Uterus (tissue), 3 donors: ENCODE measurements at regions not wholly inside any gene's neighbourhood (a gene's known extent, or its start where the extent isn't known, plus 50 kb on each side); places are given as distances from the start of the nearest gene placed in this dataset.

Source experiments
- DNase-seq, 2 donors: peaks; one replicate each; pipeline ENCODE4 v3.0.0-alpha.2; 2019 to 2020
- H3K27ac ChIP-seq, 2 donors: fragments of 200-600 bp; sonication (generic); 1 replicate in 1 of 2; 2 replicates in 1 of 2; pipeline ENCODE4 v1.5.1; 2016 to 2018
- H3K27me3 ChIP-seq, 2 donors: fragments of 200-600 bp; sonication (generic); one replicate each; pipeline ENCODE4 v1.5.1; 2018 to 2019; ENCODE audit warnings: control low read depth in 1 of 2
- H3K36me3 ChIP-seq, 2 donors: fragments of 200-600 bp; sonication (generic); one replicate each; pipeline ENCODE4 v1.5.1; 2019; ENCODE audit warnings: control low read depth in 1 of 2
- H3K4me1 ChIP-seq, 2 donors: fragments of 200-600 bp; sonication (generic); one replicate each; pipeline ENCODE4 v1.5.1; 2018 to 2019; ENCODE audit warnings: control low read depth in 1 of 2
- H3K4me3 ChIP-seq, 2 donors: fragments of 200-600 bp; sonication (generic); 1 replicate in 1 of 2; 2 replicates in 1 of 2; pipeline ENCODE4 v1.5.1; 2018 to 2019; ENCODE audit warnings: mild to moderate bottlenecking in 1 of 2
- H3K9me3 ChIP-seq, 2 donors: fragments of 200-600 bp; sonication (generic); one replicate each; pipeline ENCODE4 v1.5.1; 2019; ENCODE audit warnings: control low read depth in 1 of 2
- POLR2A ChIP-seq, 2 donors: fragments of 450-650 bp; IDR thresholded peaks; one replicate each; pipeline ENCODE4 v1.6.1; 2016; ENCODE audit warnings: antibody characterized with exemption in 2 of 2, mild to moderate bottlenecking in 1 of 2, moderate library complexity in 1 of 2
- intact Hi-C: fragments of 100-400 bp; cut with DNase I; formaldehyde crosslinking; loops from one replicate; pipeline ENCODE4 v1.15.1; 2023; ENCODE audit warnings: low total_unique reads
- TF ChIP-seq, protein P1 (sequence below), 4 experiments: fragments of 200-600 bp in 2 of 4; fragments of 450-650 bp in 2 of 4; sonication (generic) in 2 of 4; IDR thresholded peaks; one replicate each; pipeline ENCODE4 v1.5.1; 2016 to 2019; ENCODE audit warnings: antibody characterized with exemption in 4 of 4, mild to moderate bottlenecking in 2 of 4, moderate library complexity in 1 of 4
- donor health status: DM: yes; HTN: yes; CAD: no.

DNA sequence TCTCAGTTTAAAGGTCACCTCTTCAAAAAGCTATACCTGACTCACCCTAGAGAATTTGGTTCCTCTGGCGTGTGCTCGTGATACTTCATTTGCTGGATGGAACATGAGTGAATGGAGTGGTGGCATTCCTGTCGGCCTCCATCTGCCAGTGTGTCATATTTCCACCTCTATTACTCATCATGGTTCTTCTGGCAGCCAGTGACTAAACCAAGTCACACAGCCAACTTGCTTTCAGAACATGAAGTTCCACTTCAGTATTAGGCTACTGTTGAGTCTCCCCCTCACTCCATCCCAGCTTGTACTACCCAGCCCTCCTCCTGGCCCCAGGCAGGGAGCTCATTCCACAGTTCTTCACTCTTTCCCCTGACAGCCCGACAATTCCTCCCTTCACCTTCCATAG, 169.8 kb downstream of the MREG start:
- no peaks in the 10 kb centered on the region for H3K9me3 ChIP-seq
- DNase-seq, result no peak
- H3K4me1 ChIP-seq, result no peaks in the 10 kb centered on the region
- no peaks in the 10 kb centered on the region for H3K36me3 ChIP-seq
- H3K27me3 ChIP-seq, result no peaks in the 10 kb centered on the region
- H3K4me3 ChIP-seq, result no peak overlapping the region
- TF ChIP-seq, protein P1, sequence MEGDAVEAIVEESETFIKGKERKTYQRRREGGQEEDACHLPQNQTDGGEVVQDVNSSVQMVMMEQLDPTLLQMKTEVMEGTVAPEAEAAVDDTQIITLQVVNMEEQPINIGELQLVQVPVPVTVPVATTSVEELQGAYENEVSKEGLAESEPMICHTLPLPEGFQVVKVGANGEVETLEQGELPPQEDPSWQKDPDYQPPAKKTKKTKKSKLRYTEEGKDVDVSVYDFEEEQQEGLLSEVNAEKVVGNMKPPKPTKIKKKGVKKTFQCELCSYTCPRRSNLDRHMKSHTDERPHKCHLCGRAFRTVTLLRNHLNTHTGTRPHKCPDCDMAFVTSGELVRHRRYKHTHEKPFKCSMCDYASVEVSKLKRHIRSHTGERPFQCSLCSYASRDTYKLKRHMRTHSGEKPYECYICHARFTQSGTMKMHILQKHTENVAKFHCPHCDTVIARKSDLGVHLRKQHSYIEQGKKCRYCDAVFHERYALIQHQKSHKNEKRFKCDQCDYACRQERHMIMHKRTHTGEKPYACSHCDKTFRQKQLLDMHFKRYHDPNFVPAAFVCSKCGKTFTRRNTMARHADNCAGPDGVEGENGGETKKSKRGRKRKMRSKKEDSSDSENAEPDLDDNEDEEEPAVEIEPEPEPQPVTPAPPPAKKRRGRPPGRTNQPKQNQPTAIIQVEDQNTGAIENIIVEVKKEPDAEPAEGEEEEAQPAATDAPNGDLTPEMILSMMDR (IDR thresholded peaks at IDR 0.05), result no peak
- TF ChIP-seq POLR2A (IDR thresholded peaks at IDR 0.05), result no peak
- intact Hi-C loops, result no loop called here
- H3K27ac ChIP-seq, result no peak overlapping the region

DNA sequence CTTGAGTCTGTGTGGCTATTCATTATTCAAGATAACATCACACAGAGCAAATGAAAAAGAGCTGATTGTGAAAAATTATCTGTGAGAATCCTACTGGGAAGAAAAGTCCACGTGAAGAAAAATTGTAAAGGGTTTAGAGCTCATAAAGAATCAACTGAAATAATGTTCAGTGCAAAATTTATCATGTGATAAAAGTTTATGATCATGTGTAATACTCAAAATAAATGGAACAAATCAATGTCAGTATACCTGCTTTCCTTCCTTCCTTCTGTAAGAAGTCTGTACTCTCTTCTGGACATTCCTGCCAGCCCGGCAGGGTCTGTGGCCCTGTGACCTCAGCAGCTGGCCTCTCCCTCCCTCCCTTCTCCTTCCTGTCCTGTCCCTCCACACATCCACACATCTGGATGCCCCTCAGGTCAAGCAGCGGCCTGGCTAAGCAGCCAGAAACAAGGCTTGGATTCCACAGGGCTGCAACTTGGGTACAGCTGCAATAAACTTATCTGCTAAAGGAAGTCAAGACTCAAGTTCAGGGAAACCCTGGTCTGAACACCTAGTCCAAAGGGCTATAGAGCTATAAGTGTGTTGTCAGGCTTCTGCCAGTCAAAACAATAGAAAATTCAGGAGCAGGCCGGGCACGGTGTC, 172.1 kb downstream of the MREG start:
- Histone ChIP-seq H3K9me3 (no peaks in the 10 kb centered on the region), H3K27me3 (no peaks in the 10 kb centered on the region), H3K27ac (no peak overlapping the region), H3K36me3 (no peaks in the 10 kb centered on the region), H3K4me1 (no peaks in the 10 kb centered on the region), H3K4me3 (no peak overlapping the region)
- no peak for DNase-seq
- intact Hi-C loops, result no loop called here
- TF ChIP-seq, protein P1 (IDR thresholded peaks at IDR 0.05), result no peak
- TF ChIP-seq POLR2A (IDR thresholded peaks at IDR 0.05), result no peak

DNA sequence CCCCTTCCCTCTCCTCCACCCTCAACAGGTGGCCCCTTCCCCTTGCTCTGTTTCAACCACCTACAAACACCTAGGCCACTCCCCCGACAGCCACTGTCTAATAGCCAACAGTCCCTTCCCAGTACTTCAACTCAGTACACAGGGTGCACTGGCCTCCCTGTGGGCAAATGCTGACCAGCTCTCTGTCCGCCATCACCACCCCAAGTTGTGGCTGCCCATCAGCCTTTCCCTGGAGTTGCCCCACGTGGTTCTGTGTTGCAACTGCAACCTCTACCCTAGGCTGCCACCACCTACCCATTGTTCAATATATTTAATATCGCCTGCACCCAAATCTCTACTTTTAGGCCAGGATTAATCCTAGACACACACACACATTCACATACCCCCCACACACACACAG, 173.5 kb downstream of the MREG start:
- Histone ChIP-seq H3K27me3 (no peaks in the 10 kb centered on the region), H3K36me3 (no peaks in the 10 kb centered on the region), H3K4me3 (no peak overlapping the region), H3K27ac (no peak overlapping the region), H3K4me1 (no peaks in the 10 kb centered on the region), H3K9me3 (no peaks in the 10 kb centered on the region)
- intact Hi-C loops, result no loop called here
- TF ChIP-seq, protein P1 (IDR thresholded peaks at IDR 0.05), result no peak
- no peak for TF ChIP-seq POLR2A (IDR thresholded peaks at IDR 0.05)
- DNase-seq, result no peak

- DNase-seq, result no peak
- TF ChIP-seq POLR2A (IDR thresholded peaks at IDR 0.05), result no peak
- TF ChIP-seq, protein P1 (IDR thresholded peaks at IDR 0.05), result no peak
- Histone ChIP-seq H3K27ac (no peak overlapping the region), H3K36me3 (no peaks in the 10 kb centered on the region), H3K4me1 (no peaks in the 10 kb centered on the region), H3K27me3 (no peaks in the 10 kb centered on the region), H3K4me3 (no peak overlapping the region), H3K9me3 (no peaks in the 10 kb centered on the region)
- intact Hi-C loops, result no loop called here
Measured at GRCh38 chr2:215839309-215839708, 174.0 kb downstream of the MREG start.

GRCh38 chr2:215836881-215837280, 176.5 kb downstream of the MREG start:
- intact Hi-C loops, result no loop called here

DNA sequence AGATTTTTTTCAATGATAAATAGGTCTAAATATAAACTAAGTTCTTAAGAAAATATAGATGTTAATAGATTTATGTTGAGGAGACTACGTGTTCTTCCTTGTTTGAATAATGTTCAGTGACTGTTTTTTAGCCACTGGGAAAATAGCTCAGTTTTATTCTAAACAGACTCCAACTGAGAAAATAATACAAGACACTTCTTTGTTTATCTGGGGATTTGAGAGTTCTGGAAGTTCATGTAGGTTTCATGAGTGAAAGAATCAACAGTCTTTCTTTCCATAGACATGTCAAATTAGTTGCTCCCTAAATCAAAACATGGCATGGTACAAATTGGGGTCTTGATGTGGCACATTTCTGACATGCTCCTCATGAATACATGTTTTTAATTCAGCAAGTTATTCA, 177.7 kb downstream of the MREG start:
- H3K9me3 ChIP-seq, result no peaks in the 10 kb centered on the region
- no peak overlapping the region for H3K27ac ChIP-seq
- no peaks in the 10 kb centered on the region for H3K36me3 ChIP-seq
- TF ChIP-seq, protein P1 (IDR thresholded peaks at IDR 0.05), result no peak
- no peak for TF ChIP-seq POLR2A (IDR thresholded peaks at IDR 0.05)
- no peak for DNase-seq
- no peaks in the 10 kb centered on the region for H3K4me1 ChIP-seq
- H3K4me3 ChIP-seq, result no peak overlapping the region
- intact Hi-C loops, result no loop called here
- no peaks in the 10 kb centered on the region for H3K27me3 ChIP-seq

More at GRCh38 chr2:215836881-215837280, 176.5 kb downstream of the MREG start:
- H3K4me3 ChIP-seq, result no peak overlapping the region
- no peaks in the 10 kb centered on the region for H3K36me3 ChIP-seq
- H3K9me3 ChIP-seq, result no peaks in the 10 kb centered on the region
- DNase-seq, result no peak
- no peak for TF ChIP-seq POLR2A (IDR thresholded peaks at IDR 0.05)
- no peak overlapping the region for H3K27ac ChIP-seq
- no peaks in the 10 kb centered on the region for H3K27me3 ChIP-seq
- H3K4me1 ChIP-seq, result no peaks in the 10 kb centered on the region
